Suprapubic skin (tissue), 4 donors: ENCODE measurements at regions not wholly inside any gene's neighbourhood (a gene's known extent, or its start where the extent isn't known, plus 50 kb on each side); places are given as distances from the start of the nearest gene placed in this dataset.

Experiments used
- EP300 ChIP-seq: sonication (generic); formaldehyde crosslinking; IDR thresholded peaks from one replicate; pipeline ENCODE4 v1.6.1; 2017; ENCODE audit warnings: antibody characterized with exemption
- POLR2A ChIP-seq, 2 donors: fragments of 450-650 bp; IDR thresholded peaks; one replicate each; pipeline ENCODE4 v1.6.1; 2017; ENCODE audit warnings: antibody characterized with exemption in 2 of 2, mild to moderate bottlenecking in 2 of 2, moderate library complexity in 2 of 2
- POLR2AphosphoS5 ChIP-seq, 3 donors: sonication (generic); formaldehyde crosslinking; IDR thresholded peaks; one replicate each; pipeline ENCODE4 v1.6.1; 2017; ENCODE audit warnings: antibody characterized with exemption in 3 of 3
- TF ChIP-seq, protein P1 (sequence below), 2 donors: fragments of 200-600 bp in 1 of 2; fragments of 450-650 bp in 1 of 2; sonication (generic) in 1 of 2; IDR thresholded peaks; one replicate each; pipeline ENCODE4 v1.5.1; 2016 to 2019; ENCODE audit warnings: antibody characterized with exemption in 2 of 2, mild to moderate bottlenecking in 1 of 2, moderate library complexity in 1 of 2

DNA sequence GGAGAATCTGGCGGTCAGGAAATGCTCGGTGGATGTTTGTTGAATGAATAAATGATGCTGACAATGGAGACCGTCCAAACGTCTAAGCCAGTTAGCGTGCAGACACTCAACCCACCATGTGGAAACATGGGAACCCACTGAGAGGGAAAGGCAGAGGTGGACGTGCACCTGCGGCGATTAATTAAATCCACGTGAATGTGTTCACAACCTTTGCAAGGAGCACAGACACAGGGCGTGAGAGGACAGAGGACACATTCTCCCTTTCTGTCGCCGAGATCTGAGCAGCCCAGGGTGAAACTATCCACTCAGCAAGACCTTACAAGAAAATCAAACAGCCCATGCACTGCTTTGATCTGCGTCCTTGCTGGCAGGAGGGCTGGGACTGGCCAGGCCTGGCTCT lies 58.3 kb upstream of the LINC01488 start:
- TF ChIP-seq, protein P1, sequence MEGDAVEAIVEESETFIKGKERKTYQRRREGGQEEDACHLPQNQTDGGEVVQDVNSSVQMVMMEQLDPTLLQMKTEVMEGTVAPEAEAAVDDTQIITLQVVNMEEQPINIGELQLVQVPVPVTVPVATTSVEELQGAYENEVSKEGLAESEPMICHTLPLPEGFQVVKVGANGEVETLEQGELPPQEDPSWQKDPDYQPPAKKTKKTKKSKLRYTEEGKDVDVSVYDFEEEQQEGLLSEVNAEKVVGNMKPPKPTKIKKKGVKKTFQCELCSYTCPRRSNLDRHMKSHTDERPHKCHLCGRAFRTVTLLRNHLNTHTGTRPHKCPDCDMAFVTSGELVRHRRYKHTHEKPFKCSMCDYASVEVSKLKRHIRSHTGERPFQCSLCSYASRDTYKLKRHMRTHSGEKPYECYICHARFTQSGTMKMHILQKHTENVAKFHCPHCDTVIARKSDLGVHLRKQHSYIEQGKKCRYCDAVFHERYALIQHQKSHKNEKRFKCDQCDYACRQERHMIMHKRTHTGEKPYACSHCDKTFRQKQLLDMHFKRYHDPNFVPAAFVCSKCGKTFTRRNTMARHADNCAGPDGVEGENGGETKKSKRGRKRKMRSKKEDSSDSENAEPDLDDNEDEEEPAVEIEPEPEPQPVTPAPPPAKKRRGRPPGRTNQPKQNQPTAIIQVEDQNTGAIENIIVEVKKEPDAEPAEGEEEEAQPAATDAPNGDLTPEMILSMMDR (IDR thresholded peaks at IDR 0.05), result no peak
- TF ChIP-seq POLR2AphosphoS5 (IDR thresholded peaks at IDR 0.05) (no peak), EP300 (no peak), POLR2A (IDR thresholded peaks at IDR 0.05) (no peak)
